OCI-LY3 (cell line): ENCODE measurements at regions not wholly inside any gene's neighbourhood (a gene's known extent, or its start where the extent isn't known, plus 50 kb on each side); places are given as distances from the start of the nearest gene placed in this dataset.
"Not testable (repeated sequence)": the region's sequence is repeated elsewhere in the genome, so short reads cannot be mapped to it uniquely, and the experiment has no call there.

Experiments used
- H2AFZ ChIP-seq: fragments of 200-600, 300-600 bp; shearing (Covaris generic); 2 replicates; pipeline ENCODE4 v1.6.0; 2014; ENCODE audit warnings: antibody characterized with exemption, low read depth, low read length
- H3K27ac ChIP-seq: fragments of 200-600, 300-600 bp; sonication (generic); 2 replicates; pipeline ENCODE4 v1.5.1; 2014; ENCODE audit warnings: mild to moderate bottlenecking, low read length, moderate library complexity, mixed read lengths
- H3K27me3 ChIP-seq: fragments of 200-600, 300-600 bp; sonication (generic); 2 replicates; pipeline ENCODE4 v1.6.1; 2014; ENCODE audit warnings: low read depth, low read length, mixed read lengths
- H3K36me3 ChIP-seq: fragments of 200-600, 300-600 bp; sonication (generic); replicated peaks from 2 replicates; pipeline ENCODE3; 2014; ENCODE audit warnings: low read depth, low read length, mixed read lengths
- H3K4me1 ChIP-seq: fragments of 300-600, 200-600 bp; sonication (generic); 2 replicates; pipeline ENCODE4 v1.6.1; 2014; ENCODE audit warnings: low read length, mixed read lengths
- H3K4me2 ChIP-seq: fragments of 200-600, 300-600 bp; sonication (generic); 2 replicates; pipeline ENCODE4 v1.6.1; 2014; ENCODE audit warnings: low read length, mixed read lengths
- H3K4me3 ChIP-seq: fragments of 300-600, 200-600 bp; sonication (generic); 2 replicates; pipeline ENCODE4 v1.5.1; 2014; ENCODE audit warnings: antibody characterized with exemption, mild to moderate bottlenecking, low read length, moderate library complexity
- H3K79me2 ChIP-seq: fragments of 300-600, 200-600 bp; shearing (Covaris generic); 2 replicates; pipeline ENCODE4 v1.6.1; 2014; ENCODE audit warnings: mild to moderate bottlenecking, low read length, mixed read lengths
- H3K9ac ChIP-seq: fragments of 300-600, 200-600 bp; shearing (Covaris generic); 2 replicates; pipeline ENCODE4 v1.6.0; 2014; ENCODE audit warnings: mild to moderate bottlenecking, low read length, moderate library complexity
- H3K9me3 ChIP-seq: fragments of 200-600, 300-600 bp; shearing (Covaris generic); 2 replicates; pipeline ENCODE4 v1.6.1; 2014; ENCODE audit warnings: low read length, mixed read lengths; ENCODE audit not compliant: insufficient read depth
- H4K20me1 ChIP-seq: fragments of 200-600, 300-600 bp; sonication (generic); 2 replicates; pipeline ENCODE4 v1.6.1; 2016; ENCODE audit warnings: low read length, mixed read lengths; ENCODE audit not compliant: insufficient read depth
- EZH2phosphoT487 ChIP-seq: fragments of 200-600 bp; shearing (Covaris generic); IDR thresholded peaks from 2 replicates; pipeline ENCODE4 v1.6.1; 2018; ENCODE audit warnings: antibody characterized with exemption, mixed run types, low read depth
- TF ChIP-seq, protein P1 (sequence below): fragments of 200-600, 300-600 bp; sonication (generic); IDR thresholded peaks from 2 replicates; pipeline ENCODE4 v1.5.1; 2014; ENCODE audit warnings: antibody characterized with exemption, low read length, low read depth

DNA sequence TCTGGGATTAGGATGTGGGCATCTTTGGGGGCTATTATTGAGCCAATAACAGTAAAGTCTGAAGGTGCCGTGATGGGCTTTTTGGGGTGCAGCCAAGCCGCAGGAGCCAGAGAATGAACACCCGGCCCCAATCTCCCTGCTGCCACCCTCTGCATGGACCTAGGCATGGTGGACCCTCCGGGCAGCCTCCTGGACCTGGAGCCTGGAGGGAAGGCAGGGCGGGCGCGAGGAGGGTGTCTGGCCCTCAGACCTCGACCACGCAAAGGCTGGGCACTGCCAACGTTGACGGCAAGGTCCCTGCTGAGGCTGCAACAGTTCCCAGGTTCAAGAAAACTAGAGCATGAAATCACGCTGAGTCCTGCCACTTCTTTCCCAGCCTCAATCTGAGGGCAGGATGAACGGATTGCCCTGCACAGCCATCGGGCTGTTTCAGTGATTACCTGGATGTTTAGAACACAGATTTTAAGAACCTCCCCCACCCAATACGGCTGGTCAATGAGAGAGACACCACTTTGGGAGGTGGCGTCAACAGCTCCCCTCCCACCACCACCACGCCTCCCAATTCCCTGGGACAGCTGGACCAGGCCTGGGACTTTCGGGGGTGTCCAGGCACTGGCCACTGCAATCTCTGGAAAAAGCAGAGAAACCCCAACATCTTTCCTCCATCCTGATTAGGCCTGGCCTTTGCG is 147.4 kb downstream of the NPIPB11 start:
- H3K36me3 ChIP-seq, H3K79me2 ChIP-seq, H3K9ac ChIP-seq, H3K4me3 ChIP-seq, H3K4me2 ChIP-seq, H2AFZ ChIP-seq, H3K4me1 ChIP-seq, H3K27ac ChIP-seq, H3K9me3 ChIP-seq, H4K20me1 ChIP-seq, H3K27me3 ChIP-seq: not testable (repeated sequence)

DNA sequence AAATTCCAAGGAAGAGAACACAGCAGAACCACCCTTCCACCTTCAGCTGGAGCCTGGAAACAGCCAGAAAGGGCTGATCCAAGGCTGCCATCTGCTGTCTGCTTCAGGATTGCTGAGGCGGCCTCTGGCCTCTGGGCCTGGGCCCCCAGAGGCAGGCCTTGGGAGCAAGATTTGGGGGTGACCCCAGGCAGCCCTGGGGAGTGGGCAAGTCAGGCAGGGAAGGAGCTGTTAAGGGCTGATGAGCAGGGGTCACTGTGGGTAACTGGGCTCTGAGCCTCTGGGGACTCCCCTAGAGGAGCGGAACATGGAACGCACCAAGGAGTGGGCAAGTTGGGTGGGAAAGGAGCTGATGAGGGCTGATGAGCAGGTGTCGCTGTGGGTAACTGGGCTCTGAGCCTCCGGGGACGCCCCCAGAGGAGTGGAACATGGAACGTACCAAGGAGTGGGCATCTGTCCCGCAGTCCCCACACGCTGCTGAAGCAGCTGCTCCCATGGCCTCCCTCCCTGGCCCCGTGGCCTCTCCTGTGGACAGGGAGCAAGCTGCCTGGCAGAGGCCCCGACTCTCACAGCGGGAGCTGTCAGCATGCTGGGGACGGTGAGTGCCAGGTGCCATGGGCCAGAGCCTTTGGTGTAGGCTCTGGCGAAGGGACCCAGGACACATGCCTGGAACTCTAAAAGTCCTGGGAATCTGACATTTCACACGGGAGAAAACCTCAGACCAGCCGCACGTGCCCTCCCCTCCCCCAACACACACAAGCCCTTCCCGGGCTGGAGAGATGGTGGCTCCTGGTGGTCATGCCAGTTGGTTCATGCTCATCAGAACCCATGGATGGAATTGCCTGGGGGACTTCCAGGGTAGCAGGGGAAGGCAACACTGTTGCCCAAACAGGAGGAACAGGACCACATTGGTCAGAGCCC is 148.8 kb downstream of the NPIPB11 start:
- not testable (repeated sequence) for H3K4me2 ChIP-seq, H3K9me3 ChIP-seq, H3K79me2 ChIP-seq, H3K9ac ChIP-seq, H2AFZ ChIP-seq, H3K4me3 ChIP-seq, H3K27me3 ChIP-seq, H3K4me1 ChIP-seq, H3K27ac ChIP-seq, H4K20me1 ChIP-seq, H3K36me3 ChIP-seq

DNA sequence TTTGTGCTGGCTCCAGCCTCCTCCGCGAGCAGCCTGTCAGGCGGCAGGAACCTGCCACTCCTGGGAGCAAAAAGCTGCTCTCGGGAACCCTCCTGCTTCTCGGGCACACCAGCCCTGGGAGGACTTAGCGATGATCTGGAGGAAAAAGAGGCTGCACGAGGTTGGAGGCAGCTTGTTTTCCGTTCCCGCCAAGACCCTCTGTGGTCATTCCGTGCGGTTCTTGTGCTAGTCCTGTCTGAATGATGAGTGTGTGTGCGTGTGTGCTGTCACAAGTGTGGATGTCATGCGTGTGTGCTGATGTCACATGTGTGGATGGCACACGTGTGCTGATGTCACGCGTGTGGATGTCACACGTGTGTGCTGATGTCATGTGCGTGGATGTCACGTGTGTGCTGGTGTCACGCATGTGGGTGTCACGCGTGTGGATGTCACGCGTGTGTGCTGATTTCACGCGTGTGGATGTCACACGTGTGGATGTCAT is 150.0 kb downstream of the NPIPB11 start:
- no peak overlapping the region for H3K27ac ChIP-seq
- H3K79me2 ChIP-seq, result no peaks in the 10 kb centered on the region
- no peaks in the 10 kb centered on the region for H3K4me1 ChIP-seq
- H3K9me3 ChIP-seq, result no peaks in the 10 kb centered on the region
- TF ChIP-seq, protein P1, sequence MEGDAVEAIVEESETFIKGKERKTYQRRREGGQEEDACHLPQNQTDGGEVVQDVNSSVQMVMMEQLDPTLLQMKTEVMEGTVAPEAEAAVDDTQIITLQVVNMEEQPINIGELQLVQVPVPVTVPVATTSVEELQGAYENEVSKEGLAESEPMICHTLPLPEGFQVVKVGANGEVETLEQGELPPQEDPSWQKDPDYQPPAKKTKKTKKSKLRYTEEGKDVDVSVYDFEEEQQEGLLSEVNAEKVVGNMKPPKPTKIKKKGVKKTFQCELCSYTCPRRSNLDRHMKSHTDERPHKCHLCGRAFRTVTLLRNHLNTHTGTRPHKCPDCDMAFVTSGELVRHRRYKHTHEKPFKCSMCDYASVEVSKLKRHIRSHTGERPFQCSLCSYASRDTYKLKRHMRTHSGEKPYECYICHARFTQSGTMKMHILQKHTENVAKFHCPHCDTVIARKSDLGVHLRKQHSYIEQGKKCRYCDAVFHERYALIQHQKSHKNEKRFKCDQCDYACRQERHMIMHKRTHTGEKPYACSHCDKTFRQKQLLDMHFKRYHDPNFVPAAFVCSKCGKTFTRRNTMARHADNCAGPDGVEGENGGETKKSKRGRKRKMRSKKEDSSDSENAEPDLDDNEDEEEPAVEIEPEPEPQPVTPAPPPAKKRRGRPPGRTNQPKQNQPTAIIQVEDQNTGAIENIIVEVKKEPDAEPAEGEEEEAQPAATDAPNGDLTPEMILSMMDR, result no peak
- no peak for TF ChIP-seq EZH2phosphoT487
- H3K4me2 ChIP-seq, result no peak overlapping the region
- no peak overlapping the region for H3K9ac ChIP-seq
- H3K27me3 ChIP-seq, result no peaks in the 10 kb centered on the region
- no peaks in the 10 kb centered on the region for H4K20me1 ChIP-seq
- H3K4me3 ChIP-seq, result no peak overlapping the region
- H3K36me3 ChIP-seq, result no peaks in the 10 kb centered on the region
- no peak overlapping the region for H2AFZ ChIP-seq

DNA sequence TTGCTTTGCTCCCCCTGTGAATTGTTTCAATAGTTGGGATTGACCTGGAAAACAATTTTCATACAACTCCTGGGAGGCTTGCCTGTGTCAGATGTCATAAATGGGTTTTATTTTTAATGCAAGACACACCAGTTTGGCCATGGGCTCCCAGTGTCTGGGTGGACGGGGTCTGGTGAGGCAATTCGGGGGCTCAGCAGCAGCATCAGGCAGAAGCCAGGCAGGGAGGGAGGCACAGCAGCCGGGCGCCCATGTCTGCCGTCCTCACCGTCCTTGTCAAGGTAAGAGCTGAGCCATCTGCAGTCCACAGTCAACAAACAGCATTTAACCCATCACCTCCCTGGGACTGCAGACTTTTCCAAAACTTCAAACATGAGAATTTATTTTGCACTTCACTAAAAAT is 150.6 kb downstream of the NPIPB11 start:
- H3K9me3 ChIP-seq, H3K27me3 ChIP-seq, H3K4me3 ChIP-seq, H3K4me1 ChIP-seq, H3K9ac ChIP-seq, H2AFZ ChIP-seq, H4K20me1 ChIP-seq, H3K79me2 ChIP-seq, H3K4me2 ChIP-seq, H3K36me3 ChIP-seq, H3K27ac ChIP-seq: not testable (repeated sequence)

DNA sequence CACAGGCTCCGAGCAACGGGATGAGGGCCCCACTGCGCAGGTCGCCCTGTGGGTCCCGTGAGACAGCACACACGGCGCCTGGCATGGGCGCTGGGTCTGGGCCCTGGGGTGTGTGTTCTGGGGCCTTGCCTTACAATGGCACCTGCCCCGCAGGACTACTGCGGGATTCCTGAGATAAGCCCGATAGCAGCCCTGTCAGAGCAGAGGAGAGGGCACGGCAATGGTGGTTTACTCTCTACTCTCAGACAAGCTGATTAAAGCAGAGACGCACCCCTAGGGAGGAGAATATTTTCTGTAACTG is 151.1 kb downstream of the NPIPB11 start:
- H3K4me1 ChIP-seq, H3K27me3 ChIP-seq, H3K4me3 ChIP-seq, H2AFZ ChIP-seq, H3K4me2 ChIP-seq, H3K9me3 ChIP-seq, H3K36me3 ChIP-seq, H3K27ac ChIP-seq, H4K20me1 ChIP-seq, H3K79me2 ChIP-seq, H3K9ac ChIP-seq: not testable (repeated sequence)
